ENCODE measurements at regions not wholly inside any gene's neighbourhood (a gene's known extent, or its start where the extent isn't known, plus 50 kb on each side); places are given as distances from the start of the nearest gene placed in this dataset.

DNA sequence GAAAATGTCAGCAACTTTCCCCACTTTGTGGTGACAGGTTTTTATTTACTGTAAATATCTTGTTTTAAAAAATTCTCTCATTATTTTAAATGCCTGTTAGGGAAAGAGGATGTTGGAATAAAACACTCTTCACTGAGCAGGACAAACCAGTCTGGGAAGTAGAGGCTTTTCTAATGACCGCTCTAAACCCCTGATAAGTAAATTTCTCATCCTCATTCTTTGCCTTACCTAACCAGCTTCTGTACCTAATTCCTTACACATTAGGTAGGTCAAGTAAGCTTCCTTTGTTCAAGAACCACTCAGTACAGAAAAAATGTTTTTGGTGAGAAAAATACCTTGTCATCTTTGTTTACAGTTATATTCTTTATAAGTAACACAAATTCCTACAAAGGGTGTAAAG is 143.6 kb downstream of the GPR85 start:
- H3K9ac ChIP-seq (replicated peaks in 1 of 4; ENCODE audit: extremely low read depth in 1 of 4, low read depth in 3 of 4, low read length in 3 of 4) = no peak overlapping the region
- H3K18ac ChIP-seq (ENCODE audit: extremely low read depth, low read length) = no peak overlapping the region
- no peak overlapping the region for H3K27ac ChIP-seq (ENCODE audit: low read depth, low read length)
- H3K79me2 ChIP-seq (ENCODE audit: control insufficient read depth in 1 of 2, insufficient read depth in 2 of 2, low read length in 2 of 2) = peaks cover 0 to 8% of the 10 kb centered on the region in 2 experiments; a peak in 2 of 4 replicates
- no peaks in the 10 kb centered on the region for H3K27me3 ChIP-seq (replicated peaks in 1 of 4; ENCODE audit: control insufficient read depth in 3 of 4, extremely low read depth in 1 of 4, insufficient read depth in 3 of 4, low read length in 3 of 4)
- no peaks in the 10 kb centered on the region for H4K20me1 ChIP-seq (replicated peaks in 1 of 2; ENCODE audit: control insufficient read depth in 1 of 2, insufficient read depth in 2 of 2, low read length in 2 of 2)
- TF ChIP-seq RXRA (IDR thresholded peaks at IDR 0.05; ENCODE audit: insufficient read depth, low read depth, low read length) (no peak), RFX5 (IDR thresholded peaks at IDR 0.05; ENCODE audit: borderline replicate concordance, low read depth, low read length) (no peak), CBX8 (IDR thresholded peaks at IDR 0.05; ENCODE audit: borderline replicate concordance, low read depth, low read length) (no peak), CEBPB (IDR thresholded peaks at IDR 0.05; ENCODE audit: low read depth, low read length) (no peak), BCL11A (IDR thresholded peaks at IDR 0.05; ENCODE audit: low read depth in 2 of 2, low read length in 2 of 2) (no peak), NANOG (IDR thresholded peaks at IDR 0.05; ENCODE audit: insufficient read depth, low read depth, low read length, poor library complexity, severe bottlenecking) (no peak)
- TF ChIP-seq, protein P1, sequence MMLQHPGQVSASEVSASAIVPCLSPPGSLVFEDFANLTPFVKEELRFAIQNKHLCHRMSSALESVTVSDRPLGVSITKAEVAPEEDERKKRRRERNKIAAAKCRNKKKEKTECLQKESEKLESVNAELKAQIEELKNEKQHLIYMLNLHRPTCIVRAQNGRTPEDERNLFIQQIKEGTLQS (IDR thresholded peaks at IDR 0.05; ENCODE audit: insufficient read depth, low read depth, low read length) = no peak
- TF ChIP-seq, protein P2, sequence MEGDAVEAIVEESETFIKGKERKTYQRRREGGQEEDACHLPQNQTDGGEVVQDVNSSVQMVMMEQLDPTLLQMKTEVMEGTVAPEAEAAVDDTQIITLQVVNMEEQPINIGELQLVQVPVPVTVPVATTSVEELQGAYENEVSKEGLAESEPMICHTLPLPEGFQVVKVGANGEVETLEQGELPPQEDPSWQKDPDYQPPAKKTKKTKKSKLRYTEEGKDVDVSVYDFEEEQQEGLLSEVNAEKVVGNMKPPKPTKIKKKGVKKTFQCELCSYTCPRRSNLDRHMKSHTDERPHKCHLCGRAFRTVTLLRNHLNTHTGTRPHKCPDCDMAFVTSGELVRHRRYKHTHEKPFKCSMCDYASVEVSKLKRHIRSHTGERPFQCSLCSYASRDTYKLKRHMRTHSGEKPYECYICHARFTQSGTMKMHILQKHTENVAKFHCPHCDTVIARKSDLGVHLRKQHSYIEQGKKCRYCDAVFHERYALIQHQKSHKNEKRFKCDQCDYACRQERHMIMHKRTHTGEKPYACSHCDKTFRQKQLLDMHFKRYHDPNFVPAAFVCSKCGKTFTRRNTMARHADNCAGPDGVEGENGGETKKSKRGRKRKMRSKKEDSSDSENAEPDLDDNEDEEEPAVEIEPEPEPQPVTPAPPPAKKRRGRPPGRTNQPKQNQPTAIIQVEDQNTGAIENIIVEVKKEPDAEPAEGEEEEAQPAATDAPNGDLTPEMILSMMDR (IDR thresholded peaks at IDR 0.05; ENCODE audit: control extremely low read depth in 1 of 3, insufficient read depth in 1 of 3, low read depth in 1 of 3, low read length in 3 of 3) = no peak
- no peak overlapping the region for H2BK15ac ChIP-seq (ENCODE audit: low read length)
- ChIA-PET CTCF (ENCODE audit: partially characterized antibody) (interaction anchor here (0.6 kb wide), 1 partner anchor 44 kb away, joined by 3 read pairs; no protein-coding TSS in a partner anchor), POLR2A (ENCODE audit: partially characterized antibody) (no interaction called here)
- FAIRE-seq (no peak), DNase-seq (ENCODE audit: low read depth in 1 of 2, low spot score in 2 of 2) (no peak)
- H3K4me2 ChIP-seq (ENCODE audit: insufficient read depth in 1 of 2, low read depth in 2 of 2, low read length in 2 of 2) = no peak overlapping the region
- 92% methylated on average over 1 of the region's 1 CpG; no CpG with 5 or more reads in 1 of the 2 experiments for WGBS, 2 experiments (ENCODE audit: extremely low coverage in 1 of 2, insufficient coverage in 1 of 2, insufficient read length in 1 of 2, insufficient replicate concordance in 2 of 2, low coverage in 1 of 2, low lambda C conversion rate in 2 of 2, missing lambda C conversion rate in 1 of 2)
- peaks cover 0 to 5% (median 4%) of the 10 kb centered on the region in 4 experiments; a peak in 4 of 7 replicates for H3K4me1 ChIP-seq (replicated peaks in 1 of 4; ENCODE audit: control insufficient read depth in 3 of 4, insufficient read depth in 4 of 4, low read length in 3 of 4)
- H3K23ac ChIP-seq (ENCODE audit: insufficient read length) = no peak overlapping the region
- peaks cover 5% of the 10 kb centered on the region for H3K23me2 ChIP-seq (ENCODE audit: low read depth, low read length)
- no peak overlapping the region for H2AFZ ChIP-seq (ENCODE audit: low read length)
- no peak overlapping the region for H2BK12ac ChIP-seq (ENCODE audit: low read depth, low read length)
- no peak overlapping the region for H2AK5ac ChIP-seq (ENCODE audit: low read depth, low read length)
- no peak overlapping the region for H3K14ac ChIP-seq (ENCODE audit: insufficient read length)
- H4K8ac ChIP-seq (ENCODE audit: extremely low read depth, insufficient read depth, low read length) = no peak overlapping the region
- H3K79me1 ChIP-seq (ENCODE audit: low read depth, low read length) = no peaks in the 10 kb centered on the region
- no peak overlapping the region for H3K56ac ChIP-seq (replicated peaks; ENCODE audit: insufficient read length, low read depth, low read length)
- H3K4me3 ChIP-seq (ENCODE audit: extremely low read depth in 1 of 4, insufficient read depth in 2 of 4, low read depth in 3 of 4, low read length in 4 of 4) = no peak overlapping the region
- no peaks in the 10 kb centered on the region for H3K36me3 ChIP-seq (ENCODE audit: control insufficient read depth in 2 of 4, insufficient read depth in 4 of 4, low read length in 3 of 4)
- no peak overlapping the region for H4K5ac ChIP-seq (ENCODE audit: insufficient read length, low read depth, low read length)
- no peak overlapping the region for H2BK20ac ChIP-seq (ENCODE audit: low read length)
- H2BK120ac ChIP-seq (replicated peaks; ENCODE audit: low read depth, low read length) = no peak overlapping the region
- H3K4ac ChIP-seq (replicated peaks; ENCODE audit: insufficient read length, low read depth, low read length) = no peak overlapping the region
- no peak overlapping the region for H4K91ac ChIP-seq (replicated peaks; ENCODE audit: insufficient read length, low read length)
- H2BK5ac ChIP-seq (ENCODE audit: low read depth, low read length) = no peak overlapping the region
- no peaks in the 10 kb centered on the region for H3K9me3 ChIP-seq (ENCODE audit: insufficient read depth in 2 of 2, low read depth in 1 of 2, low read length in 1 of 2)
